OCI-LY3 (cell line): ENCODE measurements at regions not wholly inside any gene's neighbourhood (a gene's known extent, or its start where the extent isn't known, plus 50 kb on each side); places are given as distances from the start of the nearest gene placed in this dataset.

ENCODE experiments used
- EZH2phosphoT487 ChIP-seq: fragments of 200-600 bp; shearing (Covaris generic); IDR thresholded peaks from 2 replicates; pipeline ENCODE4 v1.6.1; 2018; ENCODE audit warnings: antibody characterized with exemption, mixed run types, low read depth
- TF ChIP-seq, protein P1 (sequence below): fragments of 200-600, 300-600 bp; sonication (generic); IDR thresholded peaks from 2 replicates; pipeline ENCODE4 v1.5.1; 2014; ENCODE audit warnings: antibody characterized with exemption, low read length, low read depth

DNA sequence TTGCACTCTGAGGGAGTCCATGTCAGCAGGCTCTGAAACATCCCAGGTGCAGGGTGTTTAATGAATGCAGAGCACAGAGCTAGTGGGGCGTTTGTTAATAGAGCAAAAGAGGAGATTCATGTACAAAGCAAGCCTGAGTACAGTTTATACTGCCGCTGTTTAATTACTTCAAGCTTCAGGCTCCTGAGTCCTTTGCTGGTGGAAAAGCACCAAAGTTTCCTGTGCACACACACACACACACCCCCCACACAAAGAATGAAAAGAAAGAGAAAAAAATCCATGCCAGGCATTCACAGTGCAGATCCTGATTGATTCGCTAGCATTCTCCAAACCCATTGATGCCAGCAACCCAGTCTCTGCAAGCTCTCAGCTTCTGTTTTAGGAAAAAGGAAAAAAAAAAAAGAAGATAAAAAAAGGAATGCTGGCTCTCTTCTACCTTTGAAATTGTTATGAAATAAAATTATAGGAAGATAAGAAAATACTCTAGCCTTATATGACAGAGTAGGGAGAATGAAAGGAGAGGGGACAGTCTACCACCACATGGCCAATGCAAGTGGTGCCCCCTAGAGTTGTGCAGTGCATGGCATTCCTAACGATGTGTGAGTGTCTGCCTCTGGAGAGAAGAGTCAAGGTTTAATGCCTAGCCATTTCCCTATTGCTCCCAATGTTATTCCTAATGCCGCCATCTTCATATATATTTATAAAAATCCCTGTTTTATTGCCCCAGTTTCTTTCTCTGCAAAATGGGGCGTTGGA lies 216.5 kb downstream of the TMEM114 start:
- TF ChIP-seq, protein P1, sequence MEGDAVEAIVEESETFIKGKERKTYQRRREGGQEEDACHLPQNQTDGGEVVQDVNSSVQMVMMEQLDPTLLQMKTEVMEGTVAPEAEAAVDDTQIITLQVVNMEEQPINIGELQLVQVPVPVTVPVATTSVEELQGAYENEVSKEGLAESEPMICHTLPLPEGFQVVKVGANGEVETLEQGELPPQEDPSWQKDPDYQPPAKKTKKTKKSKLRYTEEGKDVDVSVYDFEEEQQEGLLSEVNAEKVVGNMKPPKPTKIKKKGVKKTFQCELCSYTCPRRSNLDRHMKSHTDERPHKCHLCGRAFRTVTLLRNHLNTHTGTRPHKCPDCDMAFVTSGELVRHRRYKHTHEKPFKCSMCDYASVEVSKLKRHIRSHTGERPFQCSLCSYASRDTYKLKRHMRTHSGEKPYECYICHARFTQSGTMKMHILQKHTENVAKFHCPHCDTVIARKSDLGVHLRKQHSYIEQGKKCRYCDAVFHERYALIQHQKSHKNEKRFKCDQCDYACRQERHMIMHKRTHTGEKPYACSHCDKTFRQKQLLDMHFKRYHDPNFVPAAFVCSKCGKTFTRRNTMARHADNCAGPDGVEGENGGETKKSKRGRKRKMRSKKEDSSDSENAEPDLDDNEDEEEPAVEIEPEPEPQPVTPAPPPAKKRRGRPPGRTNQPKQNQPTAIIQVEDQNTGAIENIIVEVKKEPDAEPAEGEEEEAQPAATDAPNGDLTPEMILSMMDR, result no peak
- TF ChIP-seq EZH2phosphoT487, result no peak
